HG03442 (cell line): ENCODE measurements at regions not wholly inside any gene's neighbourhood (a gene's known extent, or its start where the extent isn't known, plus 50 kb on each side); places are given as distances from the start of the nearest gene placed in this dataset.

Source experiments
- ATAC-seq: cut with Tn5 transposase; IDR thresholded peaks from one replicate; pipeline ENCODE4 v1.9.1; 2021; ENCODE audit warnings: mild to moderate bottlenecking, moderate library complexity; ENCODE audit not compliant: unreplicated experiment

DNA sequence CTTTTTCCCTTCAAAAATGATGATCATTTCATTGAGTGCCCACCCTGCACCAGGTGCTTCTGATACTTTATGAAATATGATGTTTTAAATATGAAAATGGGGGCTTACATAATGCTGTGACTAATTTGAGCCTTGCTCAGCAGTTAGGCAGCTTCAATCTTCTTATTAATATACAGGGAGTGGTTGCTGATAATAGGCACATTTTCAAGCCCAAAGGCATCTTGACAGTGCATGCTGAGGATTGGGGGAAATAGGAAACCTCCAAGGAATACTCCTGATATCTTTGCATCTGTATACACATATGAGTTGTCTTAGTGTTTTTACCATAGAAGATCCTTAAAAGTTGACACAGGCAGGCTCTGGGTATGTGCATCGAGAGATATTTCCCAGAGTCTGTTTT lies 262.3 kb upstream of the SASH1 start:
- ATAC-seq = no peak

DNA sequence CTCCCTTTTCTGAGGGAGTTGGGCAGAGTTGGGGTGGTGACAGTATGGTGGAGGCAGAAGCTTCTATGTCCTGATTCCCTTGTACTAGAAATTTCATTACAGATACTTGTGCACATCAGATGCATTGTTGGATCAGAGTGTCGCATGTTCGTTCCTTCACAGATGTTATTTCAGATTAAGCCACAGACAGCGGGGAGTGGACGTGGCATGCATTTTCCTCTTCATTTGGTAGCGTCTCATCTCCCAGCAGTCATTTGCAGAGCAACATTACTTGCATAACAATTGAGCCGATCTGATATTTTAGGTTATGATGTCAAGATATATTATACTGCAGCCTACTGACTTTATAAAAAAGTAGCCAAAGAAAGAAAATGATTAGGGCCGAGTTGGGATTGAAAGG lies 261.6 kb upstream of the SASH1 start:
- no peak for ATAC-seq

- ATAC-seq = no peak
Measured at GRCh38 chr6:148082044-148082443, 260.6 kb upstream of the SASH1 start.

DNA sequence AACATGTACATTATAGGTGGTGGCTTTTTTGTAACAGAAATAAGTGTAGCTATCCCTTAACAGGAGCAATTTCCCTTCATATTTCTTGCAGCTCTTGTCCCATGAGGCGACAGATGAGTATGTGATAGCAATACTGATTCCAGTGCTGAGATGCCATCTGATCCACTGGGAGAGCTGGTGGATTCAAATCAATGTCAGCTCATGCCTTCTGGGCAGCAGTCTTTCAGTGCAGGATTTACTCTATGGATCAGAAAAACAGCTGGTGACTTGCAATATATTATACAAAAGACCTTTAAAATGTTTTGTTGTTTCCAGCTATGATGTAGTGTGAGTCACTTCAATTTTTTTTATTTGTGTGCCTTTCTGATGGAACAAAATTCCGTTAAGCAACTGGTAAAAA lies 259.9 kb upstream of the SASH1 start:
- no peak for ATAC-seq

GRCh38 chr6:148085631-148086331 lies 256.9 kb upstream of the SASH1 start:
- no peak for ATAC-seq

DNA sequence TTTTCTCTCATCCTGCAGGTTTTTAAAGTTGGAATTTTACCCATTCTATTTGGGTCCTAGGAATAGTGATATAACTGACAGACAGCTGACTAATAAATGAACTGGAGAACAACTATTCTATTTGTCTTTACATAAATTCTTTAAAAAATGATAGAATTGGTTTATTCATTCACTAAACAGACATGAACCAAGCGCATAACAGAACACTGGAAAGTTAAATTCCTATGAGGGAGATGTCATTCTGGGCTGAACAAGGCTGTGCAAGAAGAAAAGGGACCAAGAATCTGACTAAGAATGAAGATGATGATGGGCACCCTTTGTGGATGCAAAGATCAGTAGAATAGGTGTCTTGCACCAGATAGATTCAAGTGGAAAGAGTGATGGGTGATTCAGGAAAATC lies 256.3 kb upstream of the SASH1 start:
- no peak for ATAC-seq

- ATAC-seq = no peak
Measured at GRCh38 chr6:148086843-148087242, 255.8 kb upstream of the SASH1 start.

GRCh38 chr6:148087659-148088058 lies 255.0 kb upstream of the SASH1 start:
- ATAC-seq = no peak

DNA sequence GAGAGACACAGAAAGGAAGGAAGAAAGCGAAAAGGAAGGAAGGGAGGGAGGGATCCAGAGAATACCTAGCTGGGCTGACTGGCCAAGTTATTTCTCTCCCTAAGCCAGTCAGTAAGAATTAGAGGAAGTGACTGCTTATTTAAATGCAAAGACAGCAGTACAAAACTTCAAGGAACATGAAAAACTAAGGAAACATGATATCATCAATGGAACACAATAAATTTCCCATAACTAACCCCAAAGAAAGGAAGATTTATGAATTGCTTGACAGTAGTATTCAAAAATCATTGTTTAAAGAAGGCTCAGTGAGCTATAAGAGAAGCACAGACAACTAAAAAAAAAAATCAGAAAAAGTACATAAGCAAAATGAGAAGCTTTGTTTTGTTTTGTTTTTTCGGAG lies 252.3 kb upstream of the SASH1 start:
- ATAC-seq = no peak

DNA sequence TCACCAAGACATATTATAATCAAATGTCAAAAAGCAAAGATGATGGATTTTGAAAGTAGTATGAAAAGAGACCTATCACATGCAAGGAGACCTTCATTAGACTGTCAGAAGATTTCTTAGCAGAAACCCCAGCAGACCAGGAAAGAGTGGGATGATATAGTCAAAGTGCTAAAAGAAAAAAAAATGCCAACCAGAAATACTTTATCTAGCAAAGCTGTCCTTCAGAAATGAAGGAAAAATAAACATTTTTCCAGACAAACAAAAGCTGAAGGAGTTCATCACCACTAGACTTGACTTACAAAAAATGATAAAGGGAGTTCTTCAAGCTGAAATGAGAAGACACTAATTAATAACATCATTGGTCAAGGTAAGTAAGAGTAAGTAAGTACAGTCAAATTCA lies 251.2 kb upstream of the SASH1 start:
- no peak for ATAC-seq

- ATAC-seq = no peak
Measured at GRCh38 chr6:148103436-148103835, 239.2 kb upstream of the SASH1 start.

DNA sequence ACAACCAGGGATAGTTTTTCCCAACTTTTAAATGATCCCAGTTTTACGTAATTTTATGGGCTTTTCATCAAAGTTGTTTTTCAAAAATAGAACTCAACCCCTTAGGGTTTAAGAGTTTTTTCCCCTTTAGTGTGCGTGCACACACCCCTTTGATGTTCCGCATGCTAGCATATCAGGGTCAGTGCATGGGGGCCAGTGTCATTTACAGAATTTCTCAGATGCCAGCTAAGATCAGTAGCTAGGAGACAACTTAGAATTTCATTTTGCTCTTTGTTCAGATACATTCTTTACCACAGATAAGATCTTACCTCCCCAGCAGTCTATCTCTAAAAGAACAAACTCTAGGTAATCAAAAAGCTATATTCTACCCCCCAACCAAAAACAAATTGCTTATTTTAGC lies 238.5 kb upstream of the SASH1 start:
- no peak for ATAC-seq

GRCh38 chr6:148105695-148106094 lies 236.9 kb upstream of the SASH1 start:
- no peak for ATAC-seq

DNA sequence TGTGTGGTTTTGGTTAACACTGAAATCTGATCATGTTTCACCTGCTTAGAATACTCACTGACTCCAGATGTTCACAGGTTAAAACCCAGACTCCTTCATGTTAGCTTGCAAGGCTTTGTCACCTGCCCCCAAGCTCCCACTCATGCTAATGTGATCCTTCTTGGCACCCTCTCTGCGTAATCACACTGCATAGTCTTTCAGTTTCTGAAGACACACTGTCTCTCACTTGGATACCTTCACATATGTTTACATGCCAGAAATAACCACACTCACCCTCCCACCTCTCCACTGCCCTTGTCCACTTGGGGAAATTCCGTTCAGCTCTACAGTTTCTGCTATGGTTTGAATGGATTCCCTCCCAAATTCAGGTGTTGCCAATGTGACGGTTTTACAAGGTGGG lies 234.7 kb upstream of the SASH1 start:
- no peak for ATAC-seq

GRCh38 chr6:148109732-148110131 lies 232.9 kb upstream of the SASH1 start:
- ATAC-seq = no peak

GRCh38 chr6:148110925-148111324 lies 231.7 kb upstream of the SASH1 start:
- ATAC-seq = no peak

DNA sequence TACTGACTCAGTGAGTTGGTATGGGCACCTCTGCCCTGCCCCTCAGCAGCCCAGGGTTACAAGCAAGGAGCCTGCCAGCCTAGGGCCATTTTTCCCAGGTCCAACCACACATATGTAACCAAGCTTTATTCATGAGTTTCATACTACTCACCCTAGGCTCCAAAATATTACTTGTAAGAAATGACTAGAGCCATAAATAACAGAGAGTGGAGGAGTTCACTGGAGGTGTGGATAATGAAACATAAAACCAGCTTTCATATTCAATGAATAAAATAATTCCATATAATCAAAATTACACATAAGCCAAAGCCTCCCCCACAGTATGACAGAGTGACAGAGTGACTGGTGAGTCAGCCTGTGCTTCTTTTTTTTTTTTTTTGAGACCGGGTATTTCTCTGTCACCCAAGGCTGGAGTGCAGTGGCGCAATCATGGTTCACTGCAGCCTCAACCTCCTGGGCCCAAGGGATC lies 229.8 kb upstream of the SASH1 start:
- no peak for ATAC-seq

GRCh38 chr6:148116001-148116400 lies 226.6 kb upstream of the SASH1 start:
- ATAC-seq = no peak

- ATAC-seq = no peak
Measured at GRCh38 chr6:148118244-148118643, 224.4 kb upstream of the SASH1 start.

- no peak for ATAC-seq
Measured at GRCh38 chr6:148128014-148128730, 214.5 kb upstream of the SASH1 start.

- no peak for ATAC-seq
Measured at GRCh38 chr6:148134592-148134991, 208.0 kb upstream of the SASH1 start.

- no peak for ATAC-seq
Measured at GRCh38 chr6:148136586-148136985, 206.1 kb upstream of the SASH1 start.

GRCh38 chr6:148137652-148138051 lies 205.0 kb upstream of the SASH1 start:
- no peak for ATAC-seq
